Activated B cell treated with CpG ODN at 0.5 μM for 24 hours (primary cell): ENCODE measurements at regions not wholly inside any gene's neighbourhood (a gene's known extent, or its start where the extent isn't known, plus 50 kb on each side); places are given as distances from the start of the nearest gene placed in this dataset.

Source experiments
- ATAC-seq: fragments of 200-7000 bp; cut with Tn5 transposase; one replicate; pipeline ENCODE4 v1.10.0; 2021; ENCODE audit warnings: low read depth, mild to moderate bottlenecking, moderate library complexity
- CTCF ChIA-PET: fragments of 350-600 bp; sonication (Branson Sonifier 250); formaldehyde crosslinking; loops from one replicate; lab custom pipeline; 2021; ENCODE audit warnings: antibody characterized with exemption; lab: Charles Lee
- POLR2A ChIA-PET: fragments of 350-600 bp; sonication (Branson Sonifier 250); formaldehyde crosslinking; loops from one replicate; lab custom pipeline; 2021; ENCODE audit warnings: antibody characterized with exemption; lab: Charles Lee
- DNase-seq: peaks from one replicate; pipeline ENCODE4 v3.0.0; 2022
- H3K27ac Mint-ChIP-seq: one replicate; pipeline ENCODE4 v1.8.0; 2020; ENCODE audit warnings: mixed read lengths
- H3K27me3 Mint-ChIP-seq: one replicate; pipeline ENCODE4 v1.8.0; 2021; ENCODE audit warnings: mixed read lengths
- H3K36me3 Mint-ChIP-seq: one replicate; pipeline ENCODE4 v1.8.0; 2021; ENCODE audit warnings: low read depth, mixed read lengths
- H3K4me1 Mint-ChIP-seq: one replicate; pipeline ENCODE4 v1.8.0; 2021; ENCODE audit warnings: mixed read lengths
- H3K4me3 Mint-ChIP-seq: one replicate; pipeline ENCODE4 v1.8.0; 2020; ENCODE audit warnings: mild to moderate bottlenecking, mixed read lengths
- H3K9me3 Mint-ChIP-seq: one replicate; pipeline ENCODE4 v1.8.0; 2020; ENCODE audit warnings: mixed read lengths
- CTCF ChIP-seq: fragments of 200-600 bp; IDR thresholded peaks from one replicate; pipeline ENCODE4 v1.8.0; 2022; ENCODE audit warnings: antibody characterized with exemption, mild to moderate bottlenecking
- intact Hi-C: fragments of 100-400 bp; cut with micrococcal nuclease; formaldehyde crosslinking; loops from one replicate; pipeline ENCODE4 v1.15.1; 2024

GRCh38 chr6:8203337-8203736 lies 101.0 kb upstream of the EEF1E1 start:
- no peak overlapping the region for H3K27ac Mint-ChIP-seq
- ChIA-PET CTCF (no interaction called here), POLR2A (no interaction called here)
- H3K9me3 Mint-ChIP-seq: no peaks in the 10 kb centered on the region
- no peak overlapping the region for H3K4me3 Mint-ChIP-seq
- H3K4me1 Mint-ChIP-seq: no peaks in the 10 kb centered on the region
- intact Hi-C loops: no loop called here
- ATAC-seq (no peak), DNase-seq (no peak)
- H3K27me3 Mint-ChIP-seq: peaks cover 19% of the 10 kb centered on the region
- no peak for TF ChIP-seq CTCF
- H3K36me3 Mint-ChIP-seq: no peaks in the 10 kb centered on the region

GRCh38 chr6:8201679-8202078 lies 99.3 kb upstream of the EEF1E1 start:
- Mint-ChIP-seq H3K9me3 (no peaks in the 10 kb centered on the region), H3K4me3 (no peak overlapping the region), H3K27ac (no peak overlapping the region), H3K36me3 (no peaks in the 10 kb centered on the region), H3K4me1 (no peaks in the 10 kb centered on the region), H3K27me3 (peaks cover 19% of the 10 kb centered on the region)
- ATAC-seq: no peak
- ChIA-PET CTCF (interaction anchor here (0.6 kb wide), 1 partner anchor 29 kb away, joined by 3 read pairs; no protein-coding TSS in a partner anchor), POLR2A (no interaction called here)
- DNase-seq: no peak
- no peak for TF ChIP-seq CTCF
- intact Hi-C loops: no loop called here

GRCh38 chr6:8200255-8200654 lies 97.9 kb upstream of the EEF1E1 start:
- H3K27me3 Mint-ChIP-seq: peaks cover 17% of the 10 kb centered on the region
- intact Hi-C loops: no loop called here
- no peak for TF ChIP-seq CTCF
- DNase-seq (no peak), ATAC-seq (no peak)
- ChIA-PET CTCF (no interaction called here), POLR2A (no interaction called here)
- no peaks in the 10 kb centered on the region for H3K9me3 Mint-ChIP-seq
- no peaks in the 10 kb centered on the region for H3K4me1 Mint-ChIP-seq
- no peaks in the 10 kb centered on the region for H3K36me3 Mint-ChIP-seq
- H3K4me3 Mint-ChIP-seq: no peak overlapping the region
- H3K27ac Mint-ChIP-seq: no peak overlapping the region

- DNase-seq (no peak), ATAC-seq (no peak)
- intact Hi-C loops: no loop called here
- Mint-ChIP-seq H3K36me3 (no peaks in the 10 kb centered on the region), H3K27me3 (peaks cover 15% of the 10 kb centered on the region), H3K4me3 (no peak overlapping the region), H3K4me1 (no peaks in the 10 kb centered on the region), H3K9me3 (no peaks in the 10 kb centered on the region), H3K27ac (no peak overlapping the region)
- ChIA-PET CTCF (no interaction called here), POLR2A (no interaction called here)
- no peak for TF ChIP-seq CTCF
Measured at GRCh38 chr6:8195714-8196102, 93.4 kb upstream of the EEF1E1 start.

GRCh38 chr6:8195040-8195713 lies 92.8 kb upstream of the EEF1E1 start:
- Mint-ChIP-seq H3K27ac (no peak overlapping the region), H3K36me3 (no peaks in the 10 kb centered on the region), H3K9me3 (no peaks in the 10 kb centered on the region), H3K27me3 (peaks cover 15% of the 10 kb centered on the region), H3K4me3 (no peak overlapping the region), H3K4me1 (no peaks in the 10 kb centered on the region)
- ATAC-seq (no peak), DNase-seq (no peak)
- CTCF ChIA-PET: interaction anchor here (0.6 kb wide), 1 partner anchor 741 kb away, joined by 3 read pairs; no protein-coding TSS in a partner anchor
- intact Hi-C loops: no loop called here
- POLR2A ChIA-PET: no interaction called here
- TF ChIP-seq CTCF: no peak
